IMR-90 (cell line): ENCODE measurements at regions not wholly inside any gene's neighbourhood (a gene's known extent, or its start where the extent isn't known, plus 50 kb on each side); places are given as distances from the start of the nearest gene placed in this dataset.

Experiments
- ATAC-seq: fragments of 200-7000 bp; cut with Tn5 transposase; 2 replicates; pipeline ENCODE4 v1.9.1; 2020; ENCODE audit warnings: low read depth, mild to moderate bottlenecking, moderate library complexity
- BruUV-seq: library from RNA; stranded (reverse); fragments of 400-500 nt; replicated peaks from 2 replicates; lab custom pipeline; 2021; lab: Mats Ljungman, UMichigan
- CTCF ChIA-PET: fragments of 300-600 bp; formaldehyde crosslinking; extraction: SDS; loops from one replicate; lab custom pipeline; 2021; ENCODE audit warnings: antibody characterized with exemption; lab: Yijun Ruan, JAX
- POLR2A ChIA-PET: fragments of 300-600 bp; sonication (Branson Sonifier 250); formaldehyde crosslinking; loops from one replicate; lab custom pipeline; 2022; ENCODE audit warnings: antibody characterized with exemption; ENCODE audit not compliant: unreplicated experiment; lab: Charles Lee
- DNase-seq: peaks from one replicate; pipeline ENCODE4 v3.0.0; 2013
- H2AFZ ChIP-seq: replicated peaks from 2 replicates; pipeline ENCODE3; 2013; ENCODE audit warnings: low read length, mild to moderate bottlenecking; ENCODE audit not compliant: poor library complexity
- H2AK5ac ChIP-seq: 2 replicates; pipeline ENCODE4 v1.6.1; 2013; ENCODE audit warnings: low read depth, low read length, inconsistent platforms
- H2AK9ac ChIP-seq: replicated peaks from 2 replicates; pipeline ENCODE3; 2013; ENCODE audit warnings: mild to moderate bottlenecking, low read depth, low read length, moderate library complexity; ENCODE audit not compliant: poor library complexity
- H2BK120ac ChIP-seq: 2 replicates; pipeline ENCODE4 v1.6.1; 2013; ENCODE audit warnings: low read depth, low read length, inconsistent platforms
- H2BK15ac ChIP-seq: 3 replicates; pipeline ENCODE4 v1.6.1; 2013; ENCODE audit warnings: low read depth, low read length, inconsistent platforms
- H2BK20ac ChIP-seq: 2 replicates; pipeline ENCODE4 v1.6.1; 2013; ENCODE audit warnings: low read depth, mild to moderate bottlenecking, inconsistent platforms, low read length, moderate library complexity
- H2BK5ac ChIP-seq: 2 replicates; pipeline ENCODE4 v1.6.1; 2013; ENCODE audit warnings: mild to moderate bottlenecking, low read depth, low read length, inconsistent platforms; ENCODE audit not compliant: poor library complexity, severe bottlenecking
- H3K14ac ChIP-seq: replicated peaks from 2 replicates; pipeline ENCODE4 v1.6.1; 2013; ENCODE audit warnings: low read depth, low read length, inconsistent platforms
- H3K18ac ChIP-seq: 2 replicates; pipeline ENCODE4 v1.6.1; 2013; ENCODE audit warnings: low read depth, low read length, control low read depth
- H3K23ac ChIP-seq: 2 replicates; pipeline ENCODE4 v1.6.1; 2013; ENCODE audit warnings: low read depth, low read length, inconsistent platforms
- H3K27ac ChIP-seq: 2 replicates; pipeline ENCODE4 v1.5.1; 2013; ENCODE audit warnings: mild to moderate bottlenecking, control low read depth, low read length; ENCODE audit not compliant: insufficient read depth
- H3K27me3 ChIP-seq: 2 replicates; pipeline ENCODE4 v1.6.1; 2013; ENCODE audit warnings: low read length; ENCODE audit not compliant: control insufficient read depth, insufficient read depth
- H3K36me3 ChIP-seq: 2 replicates; pipeline ENCODE4 v1.6.1; 2013; ENCODE audit warnings: low read length, mixed read lengths; ENCODE audit not compliant: control insufficient read depth, insufficient read depth
- H3K4ac ChIP-seq: 2 replicates; pipeline ENCODE4 v1.6.1; 2013; ENCODE audit warnings: low read depth, low read length, inconsistent platforms
- H3K4me1 ChIP-seq: 2 replicates; pipeline ENCODE4 v1.6.1; 2013; ENCODE audit warnings: low read length, mixed read lengths; ENCODE audit not compliant: control insufficient read depth, insufficient read depth
- H3K4me2 ChIP-seq: 2 replicates; pipeline ENCODE4 v1.6.1; 2013; ENCODE audit warnings: low read depth, mild to moderate bottlenecking, control low read depth, low read length, moderate library complexity
- H3K4me3 ChIP-seq: 2 replicates; pipeline ENCODE4 v1.5.1; 2013; ENCODE audit warnings: low read depth, mild to moderate bottlenecking, control low read depth, low read length, moderate library complexity; ENCODE audit not compliant: insufficient read depth
- H3K56ac ChIP-seq: 2 replicates; pipeline ENCODE4 v1.6.1; 2013; ENCODE audit warnings: low read length, inconsistent platforms; ENCODE audit not compliant: insufficient read depth; ENCODE audit errors: extremely low read depth
- H3K79me1 ChIP-seq, 2 experiments: 2 replicates each; pipeline ENCODE4 v1.6.1; 2013; ENCODE audit warnings: low read length in 2 of 2, inconsistent platforms in 1 of 2, low read depth in 1 of 2
- H3K9ac ChIP-seq: 2 replicates; pipeline ENCODE4 v1.6.1; 2013; ENCODE audit warnings: low read depth, low read length, control low read depth
- H3K9me1 ChIP-seq: 2 replicates; pipeline ENCODE4 v1.6.1; 2013; ENCODE audit warnings: low read length, inconsistent platforms; ENCODE audit not compliant: insufficient read depth
- H3K9me3 ChIP-seq: 2 replicates; pipeline ENCODE4 v1.6.1; 2013; ENCODE audit warnings: low read length; ENCODE audit not compliant: control insufficient read depth, insufficient read depth
- H4K20me1 ChIP-seq: 2 replicates; pipeline ENCODE4 v1.6.1; 2013; ENCODE audit warnings: low read length, inconsistent platforms; ENCODE audit not compliant: insufficient read depth
- H4K5ac ChIP-seq: 2 replicates; pipeline ENCODE4 v1.6.1; 2013; ENCODE audit warnings: mild to moderate bottlenecking, low read depth, low read length, control low read depth
- H4K8ac ChIP-seq, 2 experiments: 2 replicates each; pipeline ENCODE4 v1.6.1; 2013; ENCODE audit warnings: low read depth in 2 of 2, low read length in 2 of 2, control low read depth in 1 of 2, inconsistent platforms in 1 of 2
- H4K91ac ChIP-seq: 2 replicates; pipeline ENCODE4 v1.6.1; 2013; ENCODE audit warnings: low read depth, low read length, inconsistent platforms; ENCODE audit not compliant: insufficient read depth
- BHLHE40 ChIP-seq: fragments of 150-350 bp; IDR thresholded peaks from 2 replicates; pipeline ENCODE4 v1.6.1; 2016; ENCODE audit warnings: mild to moderate bottlenecking, low read depth, low read length
- CEBPB ChIP-seq: IDR thresholded peaks from 2 replicates; pipeline ENCODE4 v1.6.1; 2012; ENCODE audit warnings: low read depth, low read length, improper control_type of control experiment
- CHD1 ChIP-seq: IDR thresholded peaks from 2 replicates; pipeline ENCODE4 v1.6.1; 2012; ENCODE audit warnings: low read depth, low read length, improper control_type of control experiment
- FOS ChIP-seq: fragments of 150-350 bp; IDR thresholded peaks from 2 replicates; pipeline ENCODE4 v1.6.1; 2016; ENCODE audit warnings: low read depth, low read length
- MAFK ChIP-seq: IDR thresholded peaks from 2 replicates; pipeline ENCODE4 v1.6.1; 2012; ENCODE audit warnings: low read depth, low read length, improper control_type of control experiment
- MAZ ChIP-seq: IDR thresholded peaks from 2 replicates; pipeline ENCODE4 v1.6.1; 2012; ENCODE audit warnings: low read depth, mild to moderate bottlenecking, low read length, improper control_type of control experiment, moderate library complexity, borderline replicate concordance
- MXI1 ChIP-seq: IDR thresholded peaks from 2 replicates; pipeline ENCODE4 v1.6.1; 2012; ENCODE audit warnings: low read depth, mild to moderate bottlenecking, low read length, moderate library complexity, borderline replicate concordance
- NFE2L2 ChIP-seq: fragments of 150-350 bp; IDR thresholded peaks from 2 replicates; pipeline ENCODE4 v1.6.1; 2016; ENCODE audit warnings: low read depth, mild to moderate bottlenecking, low read length
- POLR2A ChIP-seq: IDR thresholded peaks from 2 replicates; pipeline ENCODE4 v1.6.1; 2012; ENCODE audit warnings: mild to moderate bottlenecking, low read depth, low read length
- RAD21 ChIP-seq: IDR thresholded peaks from 2 replicates; pipeline ENCODE4 v1.6.1; 2012; ENCODE audit warnings: low read length, improper control_type of control experiment
- RCOR1 ChIP-seq: IDR thresholded peaks from 2 replicates; pipeline ENCODE4 v1.6.1; 2012; ENCODE audit warnings: mild to moderate bottlenecking, low read length, improper control_type of control experiment; ENCODE audit not compliant: insufficient replicate concordance
- RFX5 ChIP-seq: IDR thresholded peaks from 2 replicates; pipeline ENCODE4 v1.8.0; 2012; ENCODE audit warnings: low read depth, mild to moderate bottlenecking, low read length, moderate library complexity
- SMC3 ChIP-seq: fragments of 150-350 bp; IDR thresholded peaks from 2 replicates; pipeline ENCODE4 v1.6.1; 2016; ENCODE audit warnings: low read depth, mild to moderate bottlenecking, antibody characterized with exemption, low read length, moderate library complexity
- WGBS, 2 experiments: methylation state at CpG; one replicate each; pipeline versions ENCODE4 v1.1.5 to v1.1.7; 2013; ENCODE audit warnings: missing lambda C conversion rate in 2 of 2; ENCODE audit not compliant: insufficient read length in 1 of 2; ENCODE audit errors: extremely low coverage in 2 of 2; 5-methylcytosine and 5-hydroxymethylcytosine counted together
- dilution Hi-C: fragments of 300-500 bp; cut with HindIII; formaldehyde crosslinking; loops from one replicate; pipeline ENCODE4 v1.14.3; 2018; ENCODE audit warnings: low sequenced_read_pairs; ENCODE audit not compliant: unreplicated experiment
- in situ Hi-C: fragments of 300-500 bp; cut with MboI; formaldehyde crosslinking; loops from 3 replicates; pipeline ENCODE4 v1.14.3; 2019; ENCODE audit warnings: low sequenced_read_pairs, inconsistent platforms, mixed read lengths
- intact Hi-C: fragments of 100-400 bp; cut with micrococcal nuclease; formaldehyde crosslinking; loops from 2 replicates; pipeline ENCODE4 v1.10.0; 2022
- TF ChIP-seq, protein P1 (sequence below): fragments of 150-350 bp; IDR thresholded peaks from 2 replicates; pipeline ENCODE4 v1.6.1; 2016; ENCODE audit warnings: low read depth, mild to moderate bottlenecking, low read length, moderate library complexity, borderline replicate concordance
- TF ChIP-seq, protein P2 (sequence below): conservative IDR thresholded peaks from 2 replicates; pipeline ENCODE4 v1.5.1; 2012; ENCODE audit warnings: mild to moderate bottlenecking, low read depth, low read length, improper control_type of control experiment

DNA sequence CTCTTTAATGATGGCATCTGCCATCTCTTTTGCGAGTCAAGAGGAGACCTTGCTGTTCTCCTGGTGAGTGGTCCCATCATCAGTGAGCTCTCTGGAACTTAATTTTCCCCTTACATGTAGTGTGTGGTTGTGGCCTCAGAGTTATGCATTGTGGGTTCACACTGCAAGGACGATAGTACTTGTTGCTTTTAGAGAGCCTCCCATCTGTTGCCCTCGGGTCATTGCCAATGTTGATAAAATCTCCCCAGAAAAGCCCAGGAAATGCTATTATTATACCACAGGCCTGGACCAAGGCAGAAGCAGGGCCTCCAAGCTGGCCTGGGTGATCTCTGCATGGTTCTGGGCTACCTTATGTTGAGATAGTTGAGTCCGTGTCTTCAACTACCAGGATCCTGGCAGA, 241.6 kb downstream of the BMP7 start:
- H3K18ac ChIP-seq = no peak overlapping the region
- H3K14ac ChIP-seq = no peak overlapping the region
- DNase-seq = no peak
- no peak overlapping the region for H2BK120ac ChIP-seq
- H3K4me1 ChIP-seq = no peaks in the 10 kb centered on the region
- H2AK5ac ChIP-seq = no peak overlapping the region
- no peaks in the 10 kb centered on the region for H4K20me1 ChIP-seq
- ATAC-seq = no peak
- H3K4ac ChIP-seq = no peak overlapping the region
- no peak overlapping the region for H2AK9ac ChIP-seq
- no peaks in the 10 kb centered on the region for H3K9me1 ChIP-seq
- WGBS, 2 experiments = no CpG with 5 or more reads among the region's 4 CpGs
- no peak overlapping the region for H4K8ac ChIP-seq
- intact Hi-C loops = no loop called here
- no peak overlapping the region for H2BK20ac ChIP-seq
- H3K27me3 ChIP-seq = no peaks in the 10 kb centered on the region; the same call in 1 of the 2 replicates
- H2BK5ac ChIP-seq = no peak overlapping the region
- ChIA-PET POLR2A (no interaction called here), CTCF (no interaction called here)
- H3K56ac ChIP-seq = no peak overlapping the region
- H3K23ac ChIP-seq = no peak overlapping the region
- no peak overlapping the region for H4K5ac ChIP-seq
- no peak overlapping the region for H4K91ac ChIP-seq
- 0 out of 2 replicates have a peak, but pooled peaks cover 2% of the 10 kb centered on the region for H3K9me3 ChIP-seq
- no peak overlapping the region for H3K9ac ChIP-seq
- no peaks in the 10 kb centered on the region for H3K79me1 ChIP-seq
- H3K27ac ChIP-seq = no peak overlapping the region
- no peak overlapping the region for H2AFZ ChIP-seq
- H2BK15ac ChIP-seq = no peak overlapping the region
- BruUV-seq = no TSS peak
- no peak overlapping the region for H3K4me3 ChIP-seq
- in situ Hi-C loops = no loop called here
- dilution Hi-C loops = no loop called here
- no peaks in the 10 kb centered on the region for H3K36me3 ChIP-seq
- TF ChIP-seq POLR2A (no peak), SMC3 (no peak), MAFK (no peak), FOS (no peak), NFE2L2 (no peak), CEBPB (no peak), BHLHE40 (no peak), MXI1 (no peak), CHD1 (no peak), RFX5 (no peak), RCOR1 (no peak), RAD21 (no peak), MAZ (no peak)
- TF ChIP-seq, protein P1, sequence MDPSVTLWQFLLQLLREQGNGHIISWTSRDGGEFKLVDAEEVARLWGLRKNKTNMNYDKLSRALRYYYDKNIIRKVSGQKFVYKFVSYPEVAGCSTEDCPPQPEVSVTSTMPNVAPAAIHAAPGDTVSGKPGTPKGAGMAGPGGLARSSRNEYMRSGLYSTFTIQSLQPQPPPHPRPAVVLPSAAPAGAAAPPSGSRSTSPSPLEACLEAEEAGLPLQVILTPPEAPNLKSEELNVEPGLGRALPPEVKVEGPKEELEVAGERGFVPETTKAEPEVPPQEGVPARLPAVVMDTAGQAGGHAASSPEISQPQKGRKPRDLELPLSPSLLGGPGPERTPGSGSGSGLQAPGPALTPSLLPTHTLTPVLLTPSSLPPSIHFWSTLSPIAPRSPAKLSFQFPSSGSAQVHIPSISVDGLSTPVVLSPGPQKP = no peak
- TF ChIP-seq, protein P2, sequence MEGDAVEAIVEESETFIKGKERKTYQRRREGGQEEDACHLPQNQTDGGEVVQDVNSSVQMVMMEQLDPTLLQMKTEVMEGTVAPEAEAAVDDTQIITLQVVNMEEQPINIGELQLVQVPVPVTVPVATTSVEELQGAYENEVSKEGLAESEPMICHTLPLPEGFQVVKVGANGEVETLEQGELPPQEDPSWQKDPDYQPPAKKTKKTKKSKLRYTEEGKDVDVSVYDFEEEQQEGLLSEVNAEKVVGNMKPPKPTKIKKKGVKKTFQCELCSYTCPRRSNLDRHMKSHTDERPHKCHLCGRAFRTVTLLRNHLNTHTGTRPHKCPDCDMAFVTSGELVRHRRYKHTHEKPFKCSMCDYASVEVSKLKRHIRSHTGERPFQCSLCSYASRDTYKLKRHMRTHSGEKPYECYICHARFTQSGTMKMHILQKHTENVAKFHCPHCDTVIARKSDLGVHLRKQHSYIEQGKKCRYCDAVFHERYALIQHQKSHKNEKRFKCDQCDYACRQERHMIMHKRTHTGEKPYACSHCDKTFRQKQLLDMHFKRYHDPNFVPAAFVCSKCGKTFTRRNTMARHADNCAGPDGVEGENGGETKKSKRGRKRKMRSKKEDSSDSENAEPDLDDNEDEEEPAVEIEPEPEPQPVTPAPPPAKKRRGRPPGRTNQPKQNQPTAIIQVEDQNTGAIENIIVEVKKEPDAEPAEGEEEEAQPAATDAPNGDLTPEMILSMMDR = no peak
- no peak overlapping the region for H3K4me2 ChIP-seq
